Globus pallidus (tissue), 1 donor: ENCODE measurements at regions not wholly inside any gene's neighbourhood (a gene's known extent, or its start where the extent isn't known, plus 50 kb on each side); places are given as distances from the start of the nearest gene placed in this dataset.

Experiments
- DNase-seq: peaks from one replicate; pipeline ENCODE4 v3.0.0-alpha.2; 2015; ENCODE audit warnings: low spot score

GRCh38 chr2:15842758-15843666 is 97.3 kb upstream of the MYCN start:
- peak; percentile 8 for DNase-seq

- DNase-seq = no peak
Observed at GRCh38 chr2:15844211-15844801, 96.0 kb upstream of the MYCN start.

- no peak for DNase-seq
Observed at GRCh38 chr2:15845294-15845693, 95.1 kb upstream of the MYCN start.

- no peak for DNase-seq
Observed at GRCh38 chr2:15845737-15846405, 94.5 kb upstream of the MYCN start.

- DNase-seq = peak; percentile 8
Observed at GRCh38 chr2:15846626-15847025, 93.7 kb upstream of the MYCN start.

GRCh38 chr2:15850534-15850933 is 89.8 kb upstream of the MYCN start:
- DNase-seq = no peak

GRCh38 chr2:15851076-15851693 is 89.2 kb upstream of the MYCN start:
- no peak for DNase-seq

GRCh38 chr2:15852811-15853210 is 87.5 kb upstream of the MYCN start:
- DNase-seq = no peak

GRCh38 chr2:15853903-15854302 is 86.4 kb upstream of the MYCN start:
- no peak for DNase-seq

GRCh38 chr2:15855766-15856260 is 84.5 kb upstream of the MYCN start:
- no peak for DNase-seq

GRCh38 chr2:15856318-15856717 is 84.0 kb upstream of the MYCN start:
- DNase-seq = no peak

- DNase-seq = no peak
Observed at GRCh38 chr2:15858466-15858865, 81.9 kb upstream of the MYCN start.

GRCh38 chr2:15860051-15860663 is 80.2 kb upstream of the MYCN start:
- no peak for DNase-seq

- no peak for DNase-seq
Observed at GRCh38 chr2:15860760-15861159, 79.6 kb upstream of the MYCN start.

- DNase-seq = no peak
Observed at GRCh38 chr2:15861172-15861822, 79.1 kb upstream of the MYCN start.

GRCh38 chr2:15861898-15862297 is 78.5 kb upstream of the MYCN start:
- DNase-seq = no peak

GRCh38 chr2:15863089-15863488 is 77.3 kb upstream of the MYCN start:
- DNase-seq = no peak

GRCh38 chr2:15863494-15864175 is 76.7 kb upstream of the MYCN start:
- no peak for DNase-seq

GRCh38 chr2:15864176-15864769 is 76.1 kb upstream of the MYCN start:
- no peak for DNase-seq

GRCh38 chr2:15865923-15866322 is 74.4 kb upstream of the MYCN start:
- DNase-seq = no peak
